Endothelial cell of umbilical vein (primary cell): ENCODE measurements at regions not wholly inside any gene's neighbourhood (a gene's known extent, or its start where the extent isn't known, plus 50 kb on each side); places are given as distances from the start of the nearest gene placed in this dataset.

Experiments
- FOS ChIP-seq: IDR thresholded peaks from 2 replicates; pipeline ENCODE4 v1.6.1; 2011; ENCODE audit warnings: mild to moderate bottlenecking, low read length, moderate library complexity, borderline replicate concordance; ENCODE audit not compliant: insufficient read depth
- JUN ChIP-seq: IDR thresholded peaks from 2 replicates; pipeline ENCODE4 v1.6.1; 2011; ENCODE audit warnings: borderline replicate concordance, low read depth; ENCODE audit not compliant: insufficient read length, insufficient read depth
- POLR2A ChIP-seq: IDR thresholded peaks from 2 replicates; pipeline ENCODE4 v1.6.1; 2012; ENCODE audit warnings: low read depth, mild to moderate bottlenecking, control low read depth, low read length
- POLR2AphosphoS5 ChIP-seq: IDR thresholded peaks from 2 replicates; pipeline ENCODE4 v1.6.1; 2012; ENCODE audit warnings: low read depth, mild to moderate bottlenecking, control low read depth, low read length, moderate library complexity; ENCODE audit not compliant: insufficient read depth
- TF ChIP-seq, protein P1 (sequence below), 2 donors: IDR thresholded peaks; 1 replicate in 1 of 2; 2 replicates in 1 of 2; pipeline ENCODE4 v1.5.1; 2011; ENCODE audit warnings: low read length in 2 of 2, mild to moderate bottlenecking in 2 of 2, moderate library complexity in 2 of 2, control low read depth in 1 of 2, inconsistent platforms in 1 of 2, low read depth in 1 of 2; ENCODE audit not compliant: insufficient read depth in 1 of 2; ENCODE audit errors: extremely low read depth in 1 of 2
- TF ChIP-seq, protein P2 (sequence below): IDR thresholded peaks from 2 replicates; pipeline ENCODE4 v1.6.1; 2011; ENCODE audit not compliant: insufficient read depth, insufficient read length

DNA sequence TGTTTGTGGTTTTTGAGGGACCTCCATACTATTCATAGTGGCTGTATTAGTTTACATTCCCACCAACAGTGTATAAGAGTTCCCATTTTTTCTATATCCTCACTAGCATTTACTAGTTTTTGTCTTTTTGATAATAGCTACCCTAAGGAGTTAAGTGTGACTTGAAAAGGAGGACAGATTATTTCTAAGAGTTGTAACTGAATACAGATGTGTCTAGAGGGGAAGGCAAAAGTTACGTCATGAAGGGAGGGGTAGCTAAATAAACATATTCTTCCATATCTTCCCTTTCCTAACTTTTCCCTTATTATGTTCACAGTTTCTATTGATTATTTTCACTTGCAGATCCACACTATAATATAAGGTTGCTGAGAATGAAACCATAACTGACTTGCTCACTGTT lies 1315.7 kb upstream of the ZEB2 start:
- TF ChIP-seq POLR2A (no peak), JUN (no peak), POLR2AphosphoS5 (no peak), FOS (no peak)
- TF ChIP-seq, protein P1, sequence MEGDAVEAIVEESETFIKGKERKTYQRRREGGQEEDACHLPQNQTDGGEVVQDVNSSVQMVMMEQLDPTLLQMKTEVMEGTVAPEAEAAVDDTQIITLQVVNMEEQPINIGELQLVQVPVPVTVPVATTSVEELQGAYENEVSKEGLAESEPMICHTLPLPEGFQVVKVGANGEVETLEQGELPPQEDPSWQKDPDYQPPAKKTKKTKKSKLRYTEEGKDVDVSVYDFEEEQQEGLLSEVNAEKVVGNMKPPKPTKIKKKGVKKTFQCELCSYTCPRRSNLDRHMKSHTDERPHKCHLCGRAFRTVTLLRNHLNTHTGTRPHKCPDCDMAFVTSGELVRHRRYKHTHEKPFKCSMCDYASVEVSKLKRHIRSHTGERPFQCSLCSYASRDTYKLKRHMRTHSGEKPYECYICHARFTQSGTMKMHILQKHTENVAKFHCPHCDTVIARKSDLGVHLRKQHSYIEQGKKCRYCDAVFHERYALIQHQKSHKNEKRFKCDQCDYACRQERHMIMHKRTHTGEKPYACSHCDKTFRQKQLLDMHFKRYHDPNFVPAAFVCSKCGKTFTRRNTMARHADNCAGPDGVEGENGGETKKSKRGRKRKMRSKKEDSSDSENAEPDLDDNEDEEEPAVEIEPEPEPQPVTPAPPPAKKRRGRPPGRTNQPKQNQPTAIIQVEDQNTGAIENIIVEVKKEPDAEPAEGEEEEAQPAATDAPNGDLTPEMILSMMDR (IDR thresholded peaks at IDR 0.05; ENCODE audit: extremely low read depth in 1 of 2, insufficient read depth in 1 of 2, low read depth in 1 of 2, low read length in 2 of 2), result no peak
- TF ChIP-seq, protein P2, sequence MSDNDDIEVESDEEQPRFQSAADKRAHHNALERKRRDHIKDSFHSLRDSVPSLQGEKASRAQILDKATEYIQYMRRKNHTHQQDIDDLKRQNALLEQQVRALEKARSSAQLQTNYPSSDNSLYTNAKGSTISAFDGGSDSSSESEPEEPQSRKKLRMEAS, result no peak
